Occipital lobe (tissue), 1 donor: ENCODE measurements at regions not wholly inside any gene's neighbourhood (a gene's known extent, or its start where the extent isn't known, plus 50 kb on each side); places are given as distances from the start of the nearest gene placed in this dataset.

Experiments used
- DNase-seq: peaks from one replicate; lab custom pipeline; 2025; lab: John Stamatoyannopoulos, UW

- no peak for DNase-seq
These were observed 381.3 kb upstream of the MAF start for GRCh38 chr16:79981814-79982213.

- peak; percentile 64 for DNase-seq
These were observed 380.3 kb upstream of the MAF start for GRCh38 chr16:79980650-79981521.

- DNase-seq: no peak
These were observed 377.7 kb upstream of the MAF start for GRCh38 chr16:79977940-79978836.

- no peak for DNase-seq
These were observed 372.8 kb upstream of the MAF start for GRCh38 chr16:79973320-79973719.

DNA sequence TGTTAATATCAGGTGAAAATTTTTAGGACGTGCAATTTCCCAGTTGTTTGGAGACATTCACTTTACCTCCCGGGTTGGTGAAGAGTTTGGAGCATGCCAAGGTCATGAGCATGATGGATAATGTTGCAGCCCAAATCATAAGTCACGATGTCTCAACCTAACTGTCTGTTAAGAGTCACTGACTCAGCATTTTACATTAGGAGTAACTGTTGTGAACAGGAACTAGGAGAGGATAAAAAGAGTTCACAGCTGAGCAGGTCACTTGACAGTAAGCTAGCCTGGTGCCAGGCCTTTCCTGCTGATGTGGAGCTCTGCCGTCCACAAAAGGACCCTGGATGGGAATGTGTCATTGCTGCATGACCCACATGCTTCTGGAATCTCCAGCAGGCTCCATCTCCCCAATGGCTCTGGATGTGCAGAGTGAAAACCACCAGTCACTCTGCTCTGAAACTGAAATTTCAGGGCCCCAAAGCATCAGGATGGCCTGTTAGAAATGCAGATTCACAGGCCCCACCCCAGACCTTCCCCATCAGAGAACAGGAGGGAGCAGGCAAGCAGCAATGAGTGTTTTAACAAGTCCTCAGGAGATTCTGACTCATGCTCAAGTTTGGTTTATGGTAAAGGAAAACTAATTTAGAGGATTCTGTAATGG is 371.6 kb upstream of the MAF start:
- no peak for DNase-seq

- DNase-seq: no peak
These were observed 370.7 kb upstream of the MAF start for GRCh38 chr16:79971237-79971572.

GRCh38 chr16:79970551-79971236 is 370.2 kb upstream of the MAF start:
- DNase-seq: no peak

DNA sequence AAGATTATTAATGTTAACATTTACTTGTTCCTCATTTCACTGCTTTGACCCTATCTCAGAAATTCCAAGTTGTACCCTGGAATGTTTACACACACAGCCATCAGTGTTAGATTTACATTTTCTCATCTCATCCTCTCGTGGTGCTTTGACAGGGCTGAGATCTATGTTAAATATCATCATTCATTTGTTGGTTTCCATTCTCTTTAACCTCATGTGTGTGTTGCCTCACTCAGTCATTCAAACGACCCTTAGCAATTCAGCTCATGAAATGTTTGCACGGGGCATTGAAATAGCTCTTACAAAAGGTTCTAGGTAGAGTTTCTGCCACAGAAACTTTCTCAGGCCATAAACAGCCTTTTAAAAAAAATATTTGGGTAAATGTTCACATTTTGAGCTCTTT is 369.6 kb upstream of the MAF start:
- no peak for DNase-seq

DNA sequence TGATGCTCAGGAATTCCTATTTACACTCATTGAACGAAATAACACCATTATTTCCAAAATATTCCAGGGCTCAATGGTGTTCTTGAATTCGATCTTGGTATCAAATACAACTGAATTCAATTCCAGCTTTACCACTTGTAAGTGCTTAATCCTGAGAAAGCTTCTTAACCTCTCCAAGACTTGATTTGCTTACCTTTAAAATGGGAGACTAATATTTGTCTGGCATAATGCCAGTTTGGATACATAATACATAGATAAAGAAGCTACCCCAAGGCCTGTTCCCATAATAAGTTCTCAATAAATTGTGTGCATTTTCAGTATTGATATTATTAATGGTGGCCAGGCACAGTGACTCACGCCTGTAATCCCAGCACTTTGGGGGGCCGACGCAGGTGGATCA is 368.9 kb upstream of the MAF start:
- DNase-seq: no peak

DNA sequence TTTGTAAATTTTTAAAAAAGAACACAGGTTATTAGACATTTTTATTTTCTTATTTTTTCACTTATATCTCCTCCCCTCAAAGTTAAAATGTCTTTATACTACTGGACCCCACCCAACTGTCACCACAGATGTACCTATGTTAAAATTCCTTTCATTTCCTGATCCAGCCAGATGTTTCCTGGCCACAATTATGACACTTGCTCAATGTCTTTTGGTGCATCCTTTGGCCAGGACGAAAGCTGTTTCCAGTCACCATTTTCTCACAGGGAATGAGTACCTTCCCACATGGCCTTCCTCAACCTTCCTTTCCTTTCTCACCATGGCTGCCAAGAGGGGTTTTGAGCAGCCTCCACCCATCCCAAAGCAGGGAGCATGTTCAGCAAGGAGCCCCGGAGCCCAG is 365.7 kb upstream of the MAF start:
- DNase-seq: no peak

DNA sequence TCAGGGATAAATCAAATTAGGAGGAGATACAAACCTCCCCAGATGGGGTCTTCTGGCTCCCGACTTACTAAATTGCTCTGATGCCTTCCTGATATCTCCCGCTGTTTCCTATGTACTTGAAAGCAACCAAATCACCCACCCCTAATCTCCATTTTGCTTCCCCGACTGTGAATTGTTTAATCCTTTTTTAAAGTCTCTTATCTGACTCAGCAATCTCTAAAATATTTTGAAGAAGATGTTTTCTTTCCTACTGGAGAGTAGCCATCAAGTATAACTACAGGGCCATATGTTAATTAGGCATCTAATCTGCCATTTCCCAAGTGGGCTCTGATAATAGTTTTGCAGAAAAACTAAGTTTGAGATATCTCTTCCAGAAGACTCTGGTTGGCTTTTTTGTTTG is 365.2 kb upstream of the MAF start:
- DNase-seq: no peak

- no peak for DNase-seq
These were observed 363.6 kb upstream of the MAF start for GRCh38 chr16:79964104-79964503.

DNA sequence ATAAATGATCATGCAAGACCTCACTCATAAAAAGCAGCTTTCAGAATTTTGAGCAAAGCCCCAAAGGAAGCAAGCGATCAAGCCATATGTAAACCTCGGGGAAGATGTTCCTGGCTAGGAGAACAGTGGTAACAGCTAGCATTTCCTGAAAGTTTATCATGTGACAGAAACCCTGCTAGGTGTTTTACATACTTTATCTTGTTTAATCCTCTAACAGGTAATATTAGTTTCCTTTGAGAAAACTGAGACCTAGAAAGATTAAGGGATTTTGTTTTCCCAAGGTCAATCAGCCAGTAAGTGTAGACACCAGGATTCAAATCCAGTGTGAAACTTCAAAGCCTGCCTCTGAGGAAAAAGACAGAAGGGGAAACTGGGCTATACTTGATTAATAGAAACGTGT is 362.4 kb upstream of the MAF start:
- no peak for DNase-seq

DNA sequence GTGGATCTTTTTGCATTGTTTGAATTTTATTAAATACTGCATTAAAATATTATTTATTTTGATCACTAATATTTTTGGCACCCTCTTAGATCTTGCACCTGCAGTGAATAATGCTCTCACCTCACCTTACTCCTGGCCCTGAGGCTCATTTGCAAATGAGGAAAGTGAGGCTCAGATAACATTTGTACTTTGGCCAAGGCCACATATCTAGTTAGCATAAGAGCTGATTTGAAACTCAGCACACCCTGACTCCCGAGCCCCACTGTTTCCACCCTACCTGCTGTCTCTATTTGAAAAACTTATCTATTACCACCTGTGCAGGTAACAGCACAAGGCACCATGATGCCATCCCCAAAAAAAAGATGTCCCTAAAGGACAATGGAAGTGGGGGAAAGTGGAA is 358.7 kb upstream of the MAF start:
- no peak for DNase-seq

GRCh38 chr16:79954921-79955705 is 354.6 kb upstream of the MAF start:
- DNase-seq: no peak

GRCh38 chr16:79950932-79951719 is 350.6 kb upstream of the MAF start:
- DNase-seq: no peak

DNA sequence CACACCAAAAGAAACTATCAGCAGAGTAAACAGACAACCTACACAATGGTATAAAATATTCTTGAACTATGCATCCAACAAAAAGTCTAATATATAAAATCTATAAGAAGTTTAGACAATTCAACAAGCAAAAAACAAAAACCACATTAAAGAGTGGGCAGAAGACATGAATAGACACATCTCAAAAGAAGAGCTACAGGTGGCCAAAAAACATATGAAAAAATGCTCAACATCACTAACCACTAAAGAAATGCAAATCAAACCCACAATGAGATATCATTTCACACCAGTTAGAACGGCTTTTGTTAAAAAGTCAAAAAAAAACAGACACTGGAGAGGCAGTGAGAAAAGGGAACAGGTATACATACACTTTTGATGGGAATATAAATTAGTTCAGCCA is 348.9 kb upstream of the MAF start:
- DNase-seq: no peak

DNA sequence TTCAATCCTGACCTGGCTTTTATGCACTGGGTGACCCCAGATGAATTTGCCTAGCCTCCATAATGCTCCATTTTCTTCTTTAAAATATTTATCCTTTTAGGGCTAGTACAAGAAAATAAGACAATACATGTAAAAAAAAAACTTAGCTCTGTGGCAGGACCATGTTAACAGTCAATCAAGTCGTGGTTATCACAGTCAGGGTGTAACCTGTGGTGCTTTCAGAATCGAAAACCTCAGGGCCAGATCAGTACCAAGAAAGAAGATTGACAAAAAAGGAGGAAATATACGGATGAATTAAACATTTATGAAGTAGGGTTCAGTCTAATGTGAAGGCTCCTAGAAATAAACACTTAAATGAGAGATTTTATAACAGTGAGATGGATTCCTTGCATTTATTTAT is 347.2 kb upstream of the MAF start:
- DNase-seq: no peak

DNA sequence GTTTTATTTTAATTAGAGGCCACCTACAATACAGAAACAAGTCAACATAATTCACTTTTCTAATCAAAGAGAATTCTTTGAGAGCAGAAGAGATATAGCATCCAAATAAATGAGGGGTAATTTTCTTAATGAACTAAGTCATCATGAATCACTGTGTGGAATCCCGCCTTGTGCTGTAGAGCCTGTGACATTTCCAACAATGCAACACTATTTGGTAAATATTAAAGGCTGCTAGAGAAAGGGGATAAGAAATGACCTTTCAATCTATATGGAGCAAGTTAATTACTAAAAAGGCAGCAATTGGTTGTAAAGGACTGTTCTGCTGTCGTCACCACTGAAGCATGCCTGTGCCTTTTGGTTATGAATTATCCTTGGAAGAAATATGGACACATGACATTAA is 345.7 kb upstream of the MAF start:
- no peak for DNase-seq

DNA sequence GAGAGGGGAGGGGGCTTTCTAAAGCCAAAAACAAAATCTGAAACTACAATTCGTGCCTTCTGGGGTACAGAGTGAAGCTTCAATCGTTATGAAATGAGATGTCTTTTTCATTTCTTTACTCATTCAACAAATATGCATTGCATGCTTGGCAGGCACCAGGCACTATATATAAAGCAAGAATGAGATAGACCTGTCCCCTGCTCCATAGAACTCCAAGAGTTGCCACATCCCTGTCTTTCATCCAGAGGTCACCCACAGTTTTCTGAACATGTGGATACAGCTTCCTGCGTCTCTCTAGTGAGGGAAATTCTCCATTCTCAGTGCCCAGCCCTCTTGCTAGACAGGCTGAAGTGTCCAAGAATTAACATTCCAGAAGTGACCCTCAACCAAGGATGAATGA is 343.2 kb upstream of the MAF start:
- no peak for DNase-seq
